Stimulated activated CD4-positive, alpha-beta T cell treated with anti-CD3 and anti-CD28 coated beads, Interleukin-12 subunit alpha, Interleukin-12 subunit beta, amount 100 ng/mL, for 4 hours (primary cell): ENCODE measurements at regions not wholly inside any gene's neighbourhood (a gene's known extent, or its start where the extent isn't known, plus 50 kb on each side); places are given as distances from the start of the nearest gene placed in this dataset.
"Not testable (repeated sequence)": the region's sequence is repeated elsewhere in the genome, so short reads cannot be mapped to it uniquely, and the experiment has no call there.

Experiments used
- DNase-seq: peaks from one replicate; pipeline ENCODE4 v3.0.0-alpha.2; 2020

DNA sequence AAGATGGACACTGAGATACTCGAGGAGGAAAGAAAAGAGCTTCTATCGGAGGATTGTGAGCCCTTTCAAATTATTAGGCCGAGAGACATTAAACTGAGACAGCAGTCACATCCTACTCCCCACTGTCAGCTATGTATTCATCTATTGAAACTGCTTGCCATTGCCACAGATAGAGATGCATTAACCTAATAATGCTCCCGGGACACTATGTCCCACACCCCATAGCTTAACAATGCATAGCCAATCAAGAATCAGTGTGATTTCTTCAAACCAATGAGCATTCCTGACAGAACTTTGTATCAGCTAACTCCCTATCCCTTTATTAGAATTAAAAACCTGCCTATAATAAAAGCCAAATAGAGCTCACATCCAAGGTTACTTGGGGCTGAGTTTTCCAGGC is 118.1 kb upstream of the NEIL3 start:
- no peak for DNase-seq

DNA sequence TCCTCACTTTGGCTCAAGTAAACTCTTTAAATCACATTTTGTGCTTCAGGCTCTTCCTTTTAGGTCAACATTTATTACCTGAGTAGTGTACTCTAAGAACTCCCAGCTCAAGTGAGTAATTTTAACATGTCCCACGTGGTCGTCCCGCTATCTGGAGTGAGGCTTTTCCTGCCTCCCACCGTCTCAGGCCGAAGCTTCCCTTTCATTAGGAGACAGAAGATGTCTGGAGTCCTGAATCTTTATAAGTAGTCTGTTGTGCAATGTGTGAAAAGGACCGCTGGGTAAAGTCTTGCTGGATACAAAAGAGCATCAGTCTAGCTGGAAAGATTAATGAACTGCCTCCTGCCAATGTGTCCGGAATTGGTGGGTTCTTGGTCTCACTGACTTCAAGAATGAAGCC is 117.7 kb upstream of the NEIL3 start:
- DNase-seq = no peak

DNA sequence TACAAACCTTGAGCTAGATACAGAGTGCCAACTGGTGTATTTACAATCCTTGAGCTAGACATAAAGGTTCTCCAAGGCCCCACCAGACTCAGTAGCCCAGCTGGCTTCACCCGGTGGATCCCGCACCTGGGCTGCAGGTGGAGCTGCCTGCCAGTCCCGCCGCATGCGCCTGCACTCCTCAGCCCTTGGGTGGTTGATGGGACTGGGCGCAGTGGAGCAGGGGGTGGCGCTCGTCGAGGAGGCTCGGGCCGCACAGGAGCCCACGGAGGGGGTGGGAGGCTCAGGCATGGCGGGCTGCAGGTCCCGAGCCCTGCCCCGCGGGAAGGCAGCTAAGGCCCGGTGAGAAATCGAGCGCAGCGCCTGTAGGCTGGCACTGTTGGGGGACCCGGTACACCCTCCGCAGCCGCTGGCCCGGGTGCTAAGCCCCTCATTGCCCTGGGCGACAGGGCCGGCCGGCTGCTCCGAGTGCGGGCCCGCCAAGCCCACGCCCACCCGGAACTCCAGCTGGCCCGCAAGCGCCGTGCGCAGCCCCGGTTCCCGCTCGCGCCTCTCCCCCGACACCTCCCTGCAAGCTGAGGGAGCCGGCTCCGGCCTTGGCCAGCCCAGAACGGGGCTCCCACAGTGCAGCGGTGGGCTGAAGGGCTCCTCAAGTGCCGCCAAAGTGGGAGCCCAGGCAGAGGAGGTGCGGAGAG is 116.5 kb upstream of the NEIL3 start:
- DNase-seq = not testable (repeated sequence)

GRCh38 chr4:177194906-177195305 is 114.8 kb upstream of the NEIL3 start:
- no peak for DNase-seq

- no peak for DNase-seq
Measured at GRCh38 chr4:177196615-177197014, 113.1 kb upstream of the NEIL3 start.

GRCh38 chr4:177201614-177202013 is 108.1 kb upstream of the NEIL3 start:
- DNase-seq = no peak

DNA sequence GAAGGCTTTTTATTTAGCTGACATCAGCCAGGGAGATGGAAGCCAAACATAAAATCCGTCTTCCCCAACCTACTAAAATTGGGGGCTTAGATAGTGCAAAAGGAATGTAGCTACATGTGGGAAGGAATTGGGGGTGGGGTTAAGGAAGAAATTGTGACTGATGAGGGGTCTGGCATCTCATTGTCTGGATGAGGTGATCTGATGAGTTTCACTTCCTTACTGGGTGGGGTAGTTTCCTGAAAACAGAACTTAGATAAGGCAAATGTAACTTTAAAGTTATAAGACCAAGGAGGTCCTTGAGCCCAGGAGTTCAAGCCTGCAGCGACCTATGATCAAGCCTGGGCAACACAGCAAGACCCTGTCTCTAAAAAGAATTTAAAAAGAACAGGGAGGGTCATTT is 105.5 kb upstream of the NEIL3 start:
- DNase-seq = no peak

- DNase-seq = no peak
Measured at GRCh38 chr4:177214935-177215334, 94.7 kb upstream of the NEIL3 start.

GRCh38 chr4:177220376-177220775 is 89.3 kb upstream of the NEIL3 start:
- DNase-seq = no peak

DNA sequence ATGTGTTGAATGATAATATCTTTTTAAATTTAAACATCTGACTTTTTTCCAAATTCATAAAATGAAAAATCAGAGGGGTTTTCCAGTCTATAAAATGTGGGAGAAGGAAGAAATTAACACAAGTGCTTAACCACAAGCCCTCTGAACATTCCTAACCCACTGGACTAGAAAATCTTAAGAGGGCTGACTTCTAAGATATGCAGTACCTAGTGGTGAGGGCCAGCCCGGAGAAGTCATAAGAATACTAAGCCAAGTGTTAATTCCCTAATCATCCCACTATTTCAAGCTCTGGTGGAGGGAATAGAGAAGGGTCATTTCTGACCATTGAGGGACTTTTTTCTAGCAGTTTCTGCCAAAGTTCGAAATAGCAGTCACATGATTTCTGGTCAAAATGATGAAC is 86.9 kb upstream of the NEIL3 start:
- no peak for DNase-seq

DNA sequence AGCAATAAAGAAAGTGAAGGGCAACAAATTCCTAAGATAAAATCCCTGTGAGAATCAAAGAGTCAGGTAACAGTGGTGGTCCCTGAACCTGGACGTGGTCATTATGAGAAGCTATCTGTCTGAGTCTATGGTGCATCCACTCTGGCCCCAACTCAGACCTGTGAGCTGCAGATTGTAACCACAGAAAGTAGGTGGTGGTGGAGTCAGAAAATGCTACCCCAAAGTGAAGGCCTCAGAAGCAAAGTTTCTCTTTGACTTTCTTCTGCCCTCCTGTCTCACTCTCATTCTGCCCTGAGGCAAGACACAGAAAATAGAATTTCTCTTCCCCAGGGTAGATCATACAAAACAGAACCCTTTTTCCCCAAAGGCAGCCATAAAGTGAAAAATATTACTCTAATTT is 84.1 kb upstream of the NEIL3 start:
- no peak for DNase-seq

DNA sequence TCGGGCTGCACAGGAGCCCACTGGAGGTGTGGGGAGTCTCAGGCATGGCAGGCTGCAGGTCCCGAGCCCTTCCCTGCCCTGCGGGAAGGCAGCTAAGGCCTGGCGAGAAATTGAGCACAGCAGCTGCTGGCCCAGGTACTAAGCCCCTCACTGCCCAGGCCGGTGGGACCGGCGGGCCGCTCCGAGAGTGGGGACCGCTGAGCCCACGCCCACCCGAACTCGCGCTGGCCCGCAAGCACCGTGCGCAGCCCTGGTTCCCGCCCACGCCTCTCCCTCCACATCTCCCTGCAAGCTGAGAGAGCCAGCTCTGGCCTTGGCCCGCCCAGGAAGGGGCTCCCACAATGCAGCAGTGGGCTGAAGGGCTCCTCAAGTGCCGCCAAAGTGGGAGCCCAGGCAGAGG is 82.0 kb upstream of the NEIL3 start:
- no peak for DNase-seq

DNA sequence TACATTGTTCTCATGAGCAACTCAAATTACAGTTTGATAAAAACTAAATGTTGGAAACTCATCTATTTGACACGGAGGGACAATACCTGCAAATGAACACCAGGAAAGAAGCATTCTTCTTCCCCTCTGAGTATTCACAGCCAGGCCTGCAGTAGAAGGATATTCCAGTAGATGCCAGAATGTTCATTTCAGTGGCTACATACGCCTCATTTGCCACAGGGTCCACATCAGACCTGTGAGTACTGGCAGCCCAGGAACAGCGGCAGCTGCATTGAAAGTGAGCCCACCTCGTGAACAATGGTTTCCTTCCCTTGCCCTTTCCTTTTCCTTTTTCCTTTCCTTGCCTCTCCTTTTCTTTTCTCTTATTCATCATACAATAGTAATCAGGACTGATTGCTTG is 81.1 kb upstream of the NEIL3 start:
- no peak for DNase-seq

DNA sequence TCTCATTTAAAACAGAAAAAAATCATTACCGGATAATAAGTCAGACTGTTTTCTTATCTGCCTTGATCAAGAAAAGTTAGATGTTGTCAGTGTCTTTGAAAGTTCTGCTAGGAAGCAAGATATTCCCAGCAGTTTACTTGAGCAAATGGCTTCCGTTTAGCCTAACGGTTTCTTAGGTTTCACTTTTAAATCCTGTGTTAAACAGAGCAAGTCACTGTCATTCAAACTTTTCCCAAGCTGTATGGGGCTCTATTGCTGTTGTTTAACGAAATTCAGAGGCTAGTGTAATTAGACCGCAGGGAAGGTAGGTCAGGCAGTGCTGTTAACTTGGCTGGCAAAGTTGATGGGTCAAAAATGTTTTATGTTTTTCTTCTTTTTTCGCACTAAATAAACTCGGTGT is 80.3 kb upstream of the NEIL3 start:
- no peak for DNase-seq

- no peak for DNase-seq
Measured at GRCh38 chr4:177232473-177232872, 77.2 kb upstream of the NEIL3 start.

GRCh38 chr4:177235026-177235425 is 74.6 kb upstream of the NEIL3 start:
- no peak for DNase-seq

DNA sequence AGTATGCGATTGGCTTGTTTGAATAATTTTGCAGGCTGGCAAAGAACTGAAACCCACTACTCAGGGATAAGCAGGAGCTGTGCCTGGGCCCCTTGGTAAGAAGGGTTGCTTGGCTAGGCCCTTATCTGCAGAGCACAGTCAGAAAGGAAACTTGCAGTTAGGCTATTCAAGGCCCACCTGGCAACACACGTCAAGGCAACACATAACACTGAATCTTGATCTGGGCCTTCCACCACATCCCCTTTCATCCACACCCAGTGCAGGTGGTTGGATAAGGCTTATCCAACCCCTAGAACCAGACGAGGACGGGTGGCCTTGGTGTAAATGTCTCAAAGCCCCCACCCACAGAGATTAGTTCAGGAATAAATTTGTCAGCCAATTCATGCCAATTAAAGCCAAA is 72.8 kb upstream of the NEIL3 start:
- DNase-seq = no peak

DNA sequence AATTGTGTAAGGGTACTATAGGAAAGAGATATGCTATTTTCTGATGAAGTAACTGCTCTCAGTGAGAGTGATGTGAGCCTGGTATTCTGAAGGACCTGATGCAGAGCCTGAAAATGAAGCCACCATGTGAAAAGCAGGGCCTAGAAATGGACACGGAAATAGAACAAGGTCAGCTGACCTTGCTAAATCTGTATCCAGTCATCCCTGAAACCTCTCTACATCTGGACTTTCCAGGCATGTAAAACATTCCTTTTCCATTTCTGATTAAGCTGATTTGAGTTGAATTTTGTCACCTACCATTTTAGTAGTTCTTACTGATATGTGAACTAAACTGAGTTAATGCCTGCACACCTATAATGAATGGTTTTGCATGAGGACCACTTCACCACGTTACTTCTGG is 72.4 kb upstream of the NEIL3 start:
- DNase-seq = no peak

DNA sequence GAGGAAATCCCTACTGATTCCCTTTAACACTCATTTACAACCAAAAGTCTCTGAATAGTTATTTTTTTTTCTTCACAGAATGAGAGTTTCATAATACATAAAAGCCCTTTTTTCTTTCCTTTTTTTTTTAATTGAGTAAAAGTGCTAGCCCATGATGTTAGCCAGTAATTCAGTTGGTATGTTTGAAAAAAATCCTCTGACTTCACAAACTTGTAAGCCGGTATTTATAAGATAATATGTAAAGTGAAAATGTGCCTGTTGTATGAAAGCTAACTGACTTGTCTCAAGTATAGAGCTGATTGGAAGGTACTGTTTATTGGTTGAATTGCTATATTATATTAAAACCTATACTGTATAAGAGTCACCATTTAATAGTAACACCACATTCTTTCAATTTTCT is 70.2 kb upstream of the NEIL3 start:
- no peak for DNase-seq

- no peak for DNase-seq
Measured at GRCh38 chr4:177239878-177240277, 69.8 kb upstream of the NEIL3 start.

DNA sequence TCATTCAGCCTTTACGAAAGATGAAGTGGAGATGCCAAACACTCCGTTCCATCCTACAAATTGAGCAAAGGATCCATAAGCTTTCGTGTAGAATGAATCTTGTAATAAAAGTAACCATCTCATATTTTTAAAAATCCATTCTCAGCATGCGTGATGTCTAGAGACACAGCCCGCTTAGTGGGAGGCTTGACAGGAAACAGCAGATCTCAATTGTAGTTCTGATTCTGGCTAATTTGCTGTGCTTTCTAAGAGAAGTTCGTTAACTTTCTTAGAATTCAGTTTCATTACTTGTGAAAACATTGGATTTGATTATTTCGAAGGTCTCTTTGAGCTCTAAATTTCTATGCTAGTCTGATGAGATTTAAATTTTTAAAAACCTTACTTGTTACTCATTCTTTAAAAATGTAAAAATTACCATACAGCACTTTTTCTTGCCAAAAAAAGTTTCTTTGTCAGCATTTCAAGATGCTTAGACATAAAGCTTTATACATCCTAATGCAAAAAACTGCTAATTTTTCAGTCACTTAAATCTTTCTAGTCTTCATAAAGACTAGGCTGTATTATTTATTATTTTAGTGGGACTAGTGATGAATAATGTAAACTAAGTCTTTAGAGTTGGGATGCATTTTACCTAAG is 66.9 kb upstream of the NEIL3 start:
- no peak for DNase-seq

- DNase-seq = no peak
Measured at GRCh38 chr4:177246641-177247584, 62.8 kb upstream of the NEIL3 start.

DNA sequence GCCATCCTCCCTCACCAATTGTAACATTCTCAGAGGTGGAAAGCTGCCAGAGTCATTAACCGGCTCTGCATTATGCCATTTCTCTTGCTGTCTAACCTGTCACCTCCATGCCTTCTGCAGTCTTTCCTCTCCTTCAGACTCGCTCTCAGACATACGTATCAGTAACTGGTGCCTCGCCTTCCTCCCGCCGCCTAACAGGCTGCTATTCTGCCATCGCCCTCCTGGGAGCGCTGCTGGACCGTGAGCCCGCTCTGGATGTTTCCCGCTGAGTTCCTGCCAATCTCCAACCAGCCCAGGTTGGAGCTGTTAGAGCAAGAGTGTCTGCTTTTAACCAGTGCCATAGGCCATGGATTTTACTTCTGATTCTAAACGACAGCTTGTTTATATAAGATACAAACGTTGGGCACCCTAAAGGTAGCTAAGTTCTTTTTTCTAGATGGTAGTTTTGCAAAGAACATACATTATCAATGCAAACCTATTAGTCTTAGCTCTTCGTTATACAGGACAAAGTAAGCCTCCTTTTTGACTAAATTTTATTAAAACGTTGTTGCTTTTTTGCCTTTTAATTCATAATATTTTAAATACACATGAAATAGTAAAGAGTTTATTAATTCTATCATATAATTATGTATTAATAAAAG is 59.5 kb upstream of the NEIL3 start:
- peak; percentile 47 for DNase-seq
